IMR-90 (cell line): ENCODE measurements at regions not wholly inside any gene's neighbourhood (a gene's known extent, or its start where the extent isn't known, plus 50 kb on each side); places are given as distances from the start of the nearest gene placed in this dataset.
"Not testable (repeated sequence)": the region's sequence is repeated elsewhere in the genome, so short reads cannot be mapped to it uniquely, and the experiment has no call there.

ENCODE experiments used
- ATAC-seq: fragments of 200-7000 bp; cut with Tn5 transposase; 2 replicates; pipeline ENCODE4 v1.9.1; 2020; ENCODE audit warnings: low read depth, mild to moderate bottlenecking, moderate library complexity
- BruUV-seq: library from RNA; stranded (reverse); fragments of 400-500 nt; replicated peaks from 2 replicates; lab custom pipeline; 2021; lab: Mats Ljungman, UMichigan
- CTCF ChIA-PET: fragments of 300-600 bp; formaldehyde crosslinking; extraction: SDS; loops from one replicate; lab custom pipeline; 2021; ENCODE audit warnings: antibody characterized with exemption; lab: Yijun Ruan, JAX
- POLR2A ChIA-PET: fragments of 300-600 bp; sonication (Branson Sonifier 250); formaldehyde crosslinking; loops from one replicate; lab custom pipeline; 2022; ENCODE audit warnings: antibody characterized with exemption; ENCODE audit not compliant: unreplicated experiment; lab: Charles Lee
- DNase-seq: peaks from one replicate; pipeline ENCODE4 v3.0.0; 2013
- H2AFZ ChIP-seq: replicated peaks from 2 replicates; pipeline ENCODE3; 2013; ENCODE audit warnings: low read length, mild to moderate bottlenecking; ENCODE audit not compliant: poor library complexity
- H2AK5ac ChIP-seq: 2 replicates; pipeline ENCODE4 v1.6.1; 2013; ENCODE audit warnings: low read depth, low read length, inconsistent platforms
- H2AK9ac ChIP-seq: replicated peaks from 2 replicates; pipeline ENCODE3; 2013; ENCODE audit warnings: mild to moderate bottlenecking, low read depth, low read length, moderate library complexity; ENCODE audit not compliant: poor library complexity
- H2BK120ac ChIP-seq: 2 replicates; pipeline ENCODE4 v1.6.1; 2013; ENCODE audit warnings: low read depth, low read length, inconsistent platforms
- H2BK15ac ChIP-seq: 3 replicates; pipeline ENCODE4 v1.6.1; 2013; ENCODE audit warnings: low read depth, low read length, inconsistent platforms
- H2BK20ac ChIP-seq: 2 replicates; pipeline ENCODE4 v1.6.1; 2013; ENCODE audit warnings: low read depth, mild to moderate bottlenecking, inconsistent platforms, low read length, moderate library complexity
- H2BK5ac ChIP-seq: 2 replicates; pipeline ENCODE4 v1.6.1; 2013; ENCODE audit warnings: mild to moderate bottlenecking, low read depth, low read length, inconsistent platforms; ENCODE audit not compliant: poor library complexity, severe bottlenecking
- H3K14ac ChIP-seq: replicated peaks from 2 replicates; pipeline ENCODE4 v1.6.1; 2013; ENCODE audit warnings: low read depth, low read length, inconsistent platforms
- H3K18ac ChIP-seq: 2 replicates; pipeline ENCODE4 v1.6.1; 2013; ENCODE audit warnings: low read depth, low read length, control low read depth
- H3K23ac ChIP-seq: 2 replicates; pipeline ENCODE4 v1.6.1; 2013; ENCODE audit warnings: low read depth, low read length, inconsistent platforms
- H3K27ac ChIP-seq: 2 replicates; pipeline ENCODE4 v1.5.1; 2013; ENCODE audit warnings: mild to moderate bottlenecking, control low read depth, low read length; ENCODE audit not compliant: insufficient read depth
- H3K27me3 ChIP-seq: 2 replicates; pipeline ENCODE4 v1.6.1; 2013; ENCODE audit warnings: low read length; ENCODE audit not compliant: control insufficient read depth, insufficient read depth
- H3K36me3 ChIP-seq: 2 replicates; pipeline ENCODE4 v1.6.1; 2013; ENCODE audit warnings: low read length, mixed read lengths; ENCODE audit not compliant: control insufficient read depth, insufficient read depth
- H3K4ac ChIP-seq: 2 replicates; pipeline ENCODE4 v1.6.1; 2013; ENCODE audit warnings: low read depth, low read length, inconsistent platforms
- H3K4me1 ChIP-seq: 2 replicates; pipeline ENCODE4 v1.6.1; 2013; ENCODE audit warnings: low read length, mixed read lengths; ENCODE audit not compliant: control insufficient read depth, insufficient read depth
- H3K4me2 ChIP-seq: 2 replicates; pipeline ENCODE4 v1.6.1; 2013; ENCODE audit warnings: low read depth, mild to moderate bottlenecking, control low read depth, low read length, moderate library complexity
- H3K4me3 ChIP-seq: 2 replicates; pipeline ENCODE4 v1.5.1; 2013; ENCODE audit warnings: low read depth, mild to moderate bottlenecking, control low read depth, low read length, moderate library complexity; ENCODE audit not compliant: insufficient read depth
- H3K56ac ChIP-seq: 2 replicates; pipeline ENCODE4 v1.6.1; 2013; ENCODE audit warnings: low read length, inconsistent platforms; ENCODE audit not compliant: insufficient read depth; ENCODE audit errors: extremely low read depth
- H3K79me1 ChIP-seq, 2 experiments: 2 replicates each; pipeline ENCODE4 v1.6.1; 2013; ENCODE audit warnings: low read length in 2 of 2, inconsistent platforms in 1 of 2, low read depth in 1 of 2
- H3K9ac ChIP-seq: 2 replicates; pipeline ENCODE4 v1.6.1; 2013; ENCODE audit warnings: low read depth, low read length, control low read depth
- H3K9me1 ChIP-seq: 2 replicates; pipeline ENCODE4 v1.6.1; 2013; ENCODE audit warnings: low read length, inconsistent platforms; ENCODE audit not compliant: insufficient read depth
- H3K9me3 ChIP-seq: 2 replicates; pipeline ENCODE4 v1.6.1; 2013; ENCODE audit warnings: low read length; ENCODE audit not compliant: control insufficient read depth, insufficient read depth
- H4K20me1 ChIP-seq: 2 replicates; pipeline ENCODE4 v1.6.1; 2013; ENCODE audit warnings: low read length, inconsistent platforms; ENCODE audit not compliant: insufficient read depth
- H4K5ac ChIP-seq: 2 replicates; pipeline ENCODE4 v1.6.1; 2013; ENCODE audit warnings: mild to moderate bottlenecking, low read depth, low read length, control low read depth
- H4K8ac ChIP-seq, 2 experiments: 2 replicates each; pipeline ENCODE4 v1.6.1; 2013; ENCODE audit warnings: low read depth in 2 of 2, low read length in 2 of 2, control low read depth in 1 of 2, inconsistent platforms in 1 of 2
- H4K91ac ChIP-seq: 2 replicates; pipeline ENCODE4 v1.6.1; 2013; ENCODE audit warnings: low read depth, low read length, inconsistent platforms; ENCODE audit not compliant: insufficient read depth
- WGBS, 2 experiments: methylation state at CpG; one replicate each; pipeline versions ENCODE4 v1.1.5 to v1.1.7; 2013; ENCODE audit warnings: missing lambda C conversion rate in 2 of 2; ENCODE audit not compliant: insufficient read length in 1 of 2; ENCODE audit errors: extremely low coverage in 2 of 2; 5-methylcytosine and 5-hydroxymethylcytosine counted together
- dilution Hi-C: fragments of 300-500 bp; cut with HindIII; formaldehyde crosslinking; loops from one replicate; pipeline ENCODE4 v1.14.3; 2018; ENCODE audit warnings: low sequenced_read_pairs; ENCODE audit not compliant: unreplicated experiment
- in situ Hi-C: fragments of 300-500 bp; cut with MboI; formaldehyde crosslinking; loops from 3 replicates; pipeline ENCODE4 v1.14.3; 2019; ENCODE audit warnings: low sequenced_read_pairs, inconsistent platforms, mixed read lengths
- intact Hi-C: fragments of 100-400 bp; cut with micrococcal nuclease; formaldehyde crosslinking; loops from 2 replicates; pipeline ENCODE4 v1.10.0; 2022

- H3K9me3 ChIP-seq, POLR2A ChIA-PET, H4K5ac ChIP-seq, ATAC-seq, in situ Hi-C loops, H4K91ac ChIP-seq, H3K36me3 ChIP-seq, BruUV-seq, H2BK120ac ChIP-seq, H3K9me1 ChIP-seq, H4K20me1 ChIP-seq, DNase-seq, H3K27me3 ChIP-seq, H4K8ac ChIP-seq, H2AFZ ChIP-seq, H3K4me3 ChIP-seq, H2BK5ac ChIP-seq, H3K23ac ChIP-seq, H3K18ac ChIP-seq, H2BK15ac ChIP-seq, H3K27ac ChIP-seq, H3K9ac ChIP-seq, H3K56ac ChIP-seq, H2AK9ac ChIP-seq, H3K4me1 ChIP-seq, H3K4me2 ChIP-seq, H2AK5ac ChIP-seq, H2BK20ac ChIP-seq, H3K4ac ChIP-seq, dilution Hi-C loops, intact Hi-C loops, CTCF ChIA-PET, H3K14ac ChIP-seq, H3K79me1 ChIP-seq: not testable (repeated sequence)
- 81% methylated on average over 5 of the region's 29 CpGs; no CpG with 5 or more reads in 1 of the 2 experiments for WGBS, 2 experiments
These were observed 189.6 kb upstream of the CXorf51B start for GRCh38 chrX:146619943-146620342.
